Natural killer cell treated with Interleukin-12 subunit alpha and Interleukin-12 subunit beta and Interleukin-15 and Interleukin-18, amount 100 ng/mL, for 72 hours (primary cell): ENCODE measurements at regions not wholly inside any gene's neighbourhood (a gene's known extent, or its start where the extent isn't known, plus 50 kb on each side); places are given as distances from the start of the nearest gene placed in this dataset.

ENCODE experiments used
- ATAC-seq, 2 donors: fragments of 150-1000 bp; cut with Tn5 transposase in 1 of 2; sonication (Bioruptor Pico), chemical (Tn5 transposase) in 1 of 2; 2 replicates each; pipeline ENCODE4 v1.10.0; 2021
- DNase-seq: peaks from one replicate; pipeline ENCODE4 v3.0.0; 2022; ENCODE audit warnings: low spot score
- H3K27ac Mint-ChIP-seq, 2 donors: 1 replicate in 1 of 2; 2 replicates in 1 of 2; pipeline ENCODE4 v1.8.0; 2022; ENCODE audit warnings: mixed read lengths in 2 of 2, mild to moderate bottlenecking in 1 of 2, moderate library complexity in 1 of 2
- H3K27me3 Mint-ChIP-seq, 2 donors: 1 replicate in 1 of 2; 2 replicates in 1 of 2; pipeline ENCODE4 v1.8.0; 2022; ENCODE audit warnings: mixed read lengths in 2 of 2
- H3K36me3 Mint-ChIP-seq: one replicate; pipeline ENCODE4 v1.8.0; 2022; ENCODE audit warnings: mixed read lengths
- H3K4me1 Mint-ChIP-seq, 2 donors: 1 replicate in 1 of 2; 2 replicates in 1 of 2; pipeline ENCODE4 v1.8.0; 2022; ENCODE audit warnings: low read depth in 2 of 2, mixed read lengths in 2 of 2, mild to moderate bottlenecking in 1 of 2
- H3K4me3 Mint-ChIP-seq: one replicate; pipeline ENCODE4 v1.8.0; 2022; ENCODE audit warnings: mixed read lengths
- H3K9me3 Mint-ChIP-seq: 2 replicates; pipeline ENCODE4 v1.8.0; 2022; ENCODE audit warnings: mixed read lengths

DNA sequence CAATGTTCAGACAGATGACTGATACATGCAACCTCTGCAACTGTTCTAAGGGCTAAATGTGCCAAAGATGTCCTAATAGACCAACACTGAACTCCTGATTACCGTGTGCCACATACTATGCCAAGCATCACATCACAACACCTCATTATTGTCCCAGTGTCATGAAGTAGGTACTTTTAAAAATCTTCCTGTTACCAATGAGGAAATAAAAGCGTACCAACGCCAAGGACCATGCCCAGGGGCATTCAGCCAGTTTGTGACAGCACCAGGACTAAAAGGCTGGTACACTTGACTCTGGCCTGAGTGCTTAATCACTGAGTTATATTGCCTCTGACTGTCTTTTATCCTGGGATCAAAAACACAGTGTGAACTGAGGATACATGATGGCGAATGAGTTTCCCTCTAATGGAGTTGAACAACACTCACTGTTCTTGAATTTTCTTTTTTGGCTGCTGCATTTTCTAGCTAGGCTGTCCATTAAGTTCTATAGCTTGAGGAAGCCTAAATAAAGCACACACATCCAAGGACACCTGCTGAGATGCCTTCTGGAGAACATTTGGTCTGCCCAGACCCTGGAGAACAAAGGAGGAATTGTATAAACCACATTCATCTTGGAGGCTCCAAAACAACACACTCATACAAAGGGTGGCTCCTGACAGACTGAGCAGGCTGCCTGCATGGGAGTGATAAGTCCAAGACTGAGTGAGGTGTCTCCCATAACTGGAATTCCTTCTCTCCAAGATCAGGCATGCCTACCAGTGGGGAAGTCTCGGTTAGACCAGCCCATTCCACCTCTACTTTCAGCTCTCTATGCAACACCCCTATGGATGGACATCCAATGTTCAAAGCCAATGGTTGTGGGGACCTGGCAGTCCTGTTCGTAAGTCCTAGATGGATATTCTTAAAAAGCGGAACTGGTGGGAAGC lies 126.7 kb upstream of the PRICKLE2 start:
- Mint-ChIP-seq H3K27me3 (no peaks in the 10 kb centered on the region), H3K4me3 (no peak overlapping the region), H3K27ac (no peak overlapping the region), H3K36me3 (no peaks in the 10 kb centered on the region), H3K4me1 (no peaks in the 10 kb centered on the region), H3K9me3 (no peaks in the 10 kb centered on the region)
- ATAC-seq (no peak), DNase-seq (no peak)

DNA sequence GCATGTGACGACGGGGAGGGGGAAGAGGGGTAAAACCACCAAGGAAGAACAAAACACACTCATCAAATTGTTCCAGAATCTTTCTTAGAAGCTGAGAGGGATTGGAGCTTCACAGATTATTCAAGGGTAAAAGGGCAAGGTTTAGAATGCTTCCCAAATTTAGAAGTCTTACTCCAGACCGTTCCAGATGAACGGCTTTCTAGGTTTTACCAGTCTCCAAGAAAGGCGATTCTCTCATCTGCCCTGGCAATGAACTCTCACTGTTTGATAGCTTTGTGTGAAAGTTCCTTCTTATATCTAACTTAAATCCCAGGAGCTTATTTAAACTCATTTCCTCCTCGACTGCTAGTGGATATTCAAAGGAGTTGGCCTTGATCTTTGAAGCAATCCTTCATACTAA lies 124.3 kb upstream of the PRICKLE2 start:
- no peak overlapping the region for H3K27ac Mint-ChIP-seq
- H3K4me3 Mint-ChIP-seq, result no peak overlapping the region
- H3K9me3 Mint-ChIP-seq, result no peaks in the 10 kb centered on the region
- ATAC-seq (no peak), DNase-seq (no peak)
- H3K27me3 Mint-ChIP-seq, result no peaks in the 10 kb centered on the region
- H3K36me3 Mint-ChIP-seq, result no peaks in the 10 kb centered on the region
- H3K4me1 Mint-ChIP-seq, result no peaks in the 10 kb centered on the region

DNA sequence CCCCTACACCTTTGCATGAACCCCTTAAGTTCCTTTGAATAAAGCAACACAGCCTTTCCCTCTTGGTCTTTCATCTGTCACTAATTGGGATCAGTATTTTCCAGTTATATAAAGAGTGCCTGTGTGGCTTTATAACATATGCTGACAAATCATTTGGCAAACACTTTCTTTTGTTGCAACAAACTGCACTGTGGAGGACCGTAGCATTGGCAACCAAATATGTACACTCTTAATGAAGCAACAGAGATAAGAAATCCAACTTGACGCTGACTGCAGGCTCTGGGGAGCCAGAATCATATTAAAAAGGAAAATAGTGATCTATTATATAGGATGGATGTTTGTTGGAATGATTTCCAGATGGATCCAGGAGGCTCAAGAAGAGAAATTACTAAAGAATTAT lies 120.1 kb upstream of the PRICKLE2 start:
- no peak overlapping the region for H3K4me3 Mint-ChIP-seq
- no peaks in the 10 kb centered on the region for H3K36me3 Mint-ChIP-seq
- H3K4me1 Mint-ChIP-seq, result no peaks in the 10 kb centered on the region
- DNase-seq (no peak), ATAC-seq (no peak)
- no peaks in the 10 kb centered on the region for H3K27me3 Mint-ChIP-seq
- H3K9me3 Mint-ChIP-seq, result no peaks in the 10 kb centered on the region
- no peak overlapping the region for H3K27ac Mint-ChIP-seq

DNA sequence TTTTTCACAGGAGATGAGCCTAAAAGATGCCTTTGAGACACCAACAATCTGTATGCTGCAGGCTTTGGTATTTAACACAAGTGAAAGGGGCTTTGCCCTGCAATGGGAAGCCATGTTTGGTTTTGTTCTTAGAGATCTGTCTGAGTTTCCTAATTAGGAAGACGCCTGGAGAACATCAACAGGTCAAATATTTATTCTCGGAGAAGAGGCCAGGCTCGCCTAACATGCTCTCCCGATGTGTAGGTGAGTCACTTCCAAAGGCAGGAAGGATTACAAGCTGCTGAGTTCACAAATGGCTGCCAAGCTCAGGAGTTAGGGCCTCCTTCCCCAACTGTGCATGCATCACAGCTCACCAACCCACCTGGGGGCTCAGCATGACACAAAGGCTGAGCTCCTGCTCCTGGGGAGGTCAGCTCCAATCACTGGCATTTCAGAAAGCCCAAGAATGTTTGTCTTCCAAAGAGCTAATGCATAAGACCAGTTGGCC lies 119.5 kb upstream of the PRICKLE2 start:
- DNase-seq, result no peak

DNA sequence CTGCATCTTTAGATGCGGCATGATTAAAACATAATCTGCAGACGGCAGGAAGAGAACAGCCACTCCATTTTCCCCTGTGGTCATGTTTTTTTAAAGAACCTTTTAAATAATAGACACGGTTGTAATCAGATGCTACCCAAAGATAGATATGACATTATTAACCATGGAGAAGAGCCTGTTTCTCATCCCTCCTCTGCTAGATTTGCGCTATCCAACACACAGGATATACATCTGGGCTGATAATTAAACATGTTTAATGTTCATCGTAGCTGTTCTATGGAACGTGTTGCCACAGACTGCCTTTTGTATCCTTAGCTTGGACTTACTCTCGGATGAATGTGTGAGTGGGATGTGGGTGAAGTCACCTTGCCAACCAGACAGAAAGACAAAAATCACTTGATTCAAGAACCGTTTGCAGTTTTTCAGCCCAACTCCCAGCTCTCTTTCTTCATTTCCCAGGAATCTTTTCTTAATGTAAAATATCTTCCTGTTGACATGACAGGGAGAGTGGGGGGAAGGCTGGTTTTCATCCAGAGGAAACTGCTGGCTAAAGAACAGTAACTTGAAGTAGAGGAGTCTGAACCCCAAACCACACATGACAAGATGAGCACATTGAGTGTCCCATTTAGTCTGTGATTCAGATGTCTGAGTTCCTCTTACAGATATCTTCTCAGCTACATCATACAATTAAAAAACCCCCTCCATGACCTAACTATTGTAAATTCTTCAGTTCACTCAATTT lies 118.6 kb upstream of the PRICKLE2 start:
- no peaks in the 10 kb centered on the region for H3K4me1 Mint-ChIP-seq
- DNase-seq (no peak), ATAC-seq (no peak)
- H3K4me3 Mint-ChIP-seq, result no peak overlapping the region
- H3K27me3 Mint-ChIP-seq, result no peaks in the 10 kb centered on the region
- H3K36me3 Mint-ChIP-seq, result no peaks in the 10 kb centered on the region
- no peak overlapping the region for H3K27ac Mint-ChIP-seq
- H3K9me3 Mint-ChIP-seq, result no peaks in the 10 kb centered on the region

More for the DNA sequence above, 119.5 kb upstream of the PRICKLE2 start:
- Mint-ChIP-seq H3K36me3 (no peaks in the 10 kb centered on the region), H3K27me3 (no peaks in the 10 kb centered on the region), H3K9me3 (no peaks in the 10 kb centered on the region), H3K27ac (no peak overlapping the region), H3K4me3 (no peak overlapping the region), H3K4me1 (no peaks in the 10 kb centered on the region)
- no peak for ATAC-seq

GRCh38 chr3:64342940-64343688 lies 117.8 kb upstream of the PRICKLE2 start:
- Mint-ChIP-seq H3K27ac (no peak overlapping the region), H3K4me3 (no peak overlapping the region), H3K36me3 (no peaks in the 10 kb centered on the region), H3K4me1 (no peaks in the 10 kb centered on the region), H3K27me3 (no peaks in the 10 kb centered on the region), H3K9me3 (no peaks in the 10 kb centered on the region)
- DNase-seq, result no peak
- ATAC-seq, result no peak

DNA sequence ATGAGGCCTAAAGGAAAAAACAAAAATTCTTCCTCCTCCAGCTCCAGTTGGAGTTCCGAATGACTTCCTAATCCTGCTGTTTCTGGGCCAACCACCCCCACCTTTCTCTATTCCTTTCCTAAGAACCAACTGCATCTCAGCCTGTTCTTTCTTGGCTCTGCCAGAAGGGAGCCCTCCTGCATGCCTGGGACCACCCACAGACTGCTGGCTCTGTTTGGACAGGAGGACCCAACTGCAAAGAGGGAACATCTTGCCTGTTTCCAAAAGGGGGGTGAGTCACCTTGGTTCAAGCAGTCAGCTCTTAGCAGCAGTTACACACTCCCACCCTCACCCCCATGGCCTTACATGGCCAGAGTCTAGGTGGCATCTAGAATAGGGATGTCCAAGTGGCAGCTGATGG lies 116.0 kb upstream of the PRICKLE2 start:
- H3K4me1 Mint-ChIP-seq, result no peaks in the 10 kb centered on the region
- no peaks in the 10 kb centered on the region for H3K9me3 Mint-ChIP-seq
- ATAC-seq, result no peak
- H3K27ac Mint-ChIP-seq, result no peak overlapping the region
- no peaks in the 10 kb centered on the region for H3K27me3 Mint-ChIP-seq
- H3K36me3 Mint-ChIP-seq, result no peaks in the 10 kb centered on the region
- no peak for DNase-seq
- no peak overlapping the region for H3K4me3 Mint-ChIP-seq

GRCh38 chr3:64340641-64341101 lies 115.4 kb upstream of the PRICKLE2 start:
- no peak for ATAC-seq
- no peaks in the 10 kb centered on the region for H3K9me3 Mint-ChIP-seq
- H3K27me3 Mint-ChIP-seq, result no peaks in the 10 kb centered on the region
- no peak overlapping the region for H3K27ac Mint-ChIP-seq
- H3K4me3 Mint-ChIP-seq, result no peak overlapping the region
- DNase-seq, result no peak
- no peaks in the 10 kb centered on the region for H3K36me3 Mint-ChIP-seq
- no peaks in the 10 kb centered on the region for H3K4me1 Mint-ChIP-seq

GRCh38 chr3:64336488-64336887 lies 111.2 kb upstream of the PRICKLE2 start:
- Mint-ChIP-seq H3K9me3 (no peaks in the 10 kb centered on the region), H3K27me3 (no peaks in the 10 kb centered on the region), H3K27ac (no peak overlapping the region), H3K36me3 (no peaks in the 10 kb centered on the region), H3K4me3 (no peak overlapping the region), H3K4me1 (no peaks in the 10 kb centered on the region)
- ATAC-seq (no peak), DNase-seq (no peak)

DNA sequence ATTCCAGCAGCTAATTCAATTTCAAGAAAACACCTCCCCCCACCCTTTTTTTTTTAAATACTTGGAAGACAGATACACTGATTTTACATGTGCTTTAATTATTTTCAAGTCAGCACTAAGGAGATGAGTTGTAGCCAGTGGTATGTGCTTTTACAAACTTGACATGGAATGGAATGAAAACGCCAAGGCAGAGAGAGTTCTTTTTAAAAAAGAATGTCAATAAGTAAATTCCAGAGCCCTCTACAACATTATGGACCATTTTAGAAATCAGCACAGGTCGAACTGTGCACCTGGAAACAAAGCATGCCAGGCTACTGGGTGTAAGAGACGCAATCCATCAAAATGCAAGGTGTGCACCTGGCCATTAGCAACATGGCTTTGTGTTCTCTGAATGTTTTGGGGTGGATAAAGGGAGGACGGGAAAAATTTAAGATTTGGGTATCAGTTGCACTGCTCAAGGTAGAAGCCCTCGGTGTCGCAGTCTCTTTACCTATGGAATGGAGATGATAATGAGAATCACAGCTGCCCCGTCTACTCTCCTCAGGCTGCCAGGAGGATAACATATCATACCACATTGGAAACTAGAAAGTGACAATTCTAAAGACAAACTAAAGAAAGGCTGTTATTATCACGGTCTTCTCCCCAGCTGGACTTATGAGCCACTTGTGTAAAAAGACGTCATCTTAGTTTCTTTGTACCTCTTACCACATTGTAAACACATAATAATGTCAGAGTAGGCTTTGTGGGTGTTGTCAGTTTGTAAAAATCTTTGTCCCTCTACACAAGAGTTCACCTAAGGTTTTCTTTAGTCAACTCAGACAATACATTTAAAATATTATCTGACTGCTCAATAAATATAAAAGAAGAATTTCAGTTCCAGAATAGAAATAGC lies 107.4 kb upstream of the PRICKLE2 start:
- Mint-ChIP-seq H3K4me1 (no peaks in the 10 kb centered on the region), H3K9me3 (no peaks in the 10 kb centered on the region), H3K27ac (no peak overlapping the region), H3K36me3 (no peaks in the 10 kb centered on the region), H3K27me3 (no peaks in the 10 kb centered on the region), H3K4me3 (no peak overlapping the region)
- DNase-seq (no peak), ATAC-seq (no peak)

- ATAC-seq (no peak), DNase-seq (no peak)
- H3K4me3 Mint-ChIP-seq, result no peak overlapping the region
- no peak overlapping the region for H3K27ac Mint-ChIP-seq
- H3K27me3 Mint-ChIP-seq, result no peaks in the 10 kb centered on the region
- H3K36me3 Mint-ChIP-seq, result no peaks in the 10 kb centered on the region
- H3K9me3 Mint-ChIP-seq, result peaks cover 3% of the 10 kb centered on the region
- H3K4me1 Mint-ChIP-seq, result no peaks in the 10 kb centered on the region
Measured at GRCh38 chr3:64331605-64332004, 106.3 kb upstream of the PRICKLE2 start.

- Mint-ChIP-seq H3K4me3 (no peak overlapping the region), H3K9me3 (peaks cover 7% of the 10 kb centered on the region), H3K27ac (no peak overlapping the region)
Measured at GRCh38 chr3:64329037-64329436, 103.8 kb upstream of the PRICKLE2 start.

More at GRCh38 chr3:64329037-64329436, 103.8 kb upstream of the PRICKLE2 start:
- Mint-ChIP-seq H3K4me1 (no peaks in the 10 kb centered on the region), H3K27me3 (no peaks in the 10 kb centered on the region), H3K36me3 (no peaks in the 10 kb centered on the region)
- ATAC-seq, result no peak
- DNase-seq, result no peak
